22Rv1 (cell line): ENCODE measurements at regions not wholly inside any gene's neighbourhood (a gene's known extent, or its start where the extent isn't known, plus 50 kb on each side); places are given as distances from the start of the nearest gene placed in this dataset.

Experiments
- CTCF ChIP-seq: fragments of 450-650 bp; IDR thresholded peaks from 2 replicates; pipeline ENCODE4 v1.5.1; 2017; ENCODE audit warnings: mild to moderate bottlenecking
- ZFX ChIP-seq: fragments of 450-650 bp; IDR thresholded peaks from 2 replicates; pipeline ENCODE4 v1.6.1; 2017; ENCODE audit warnings: antibody characterized with exemption, borderline replicate concordance

- no peak for TF ChIP-seq CTCF
- no peak for TF ChIP-seq ZFX
These were observed 352.7 kb downstream of the CXCL12 start for GRCh38 chr10:44032216-44032615.
